ENCODE measurements at regions not wholly inside any gene's neighbourhood (a gene's known extent, or its start where the extent isn't known, plus 50 kb on each side); places are given as distances from the start of the nearest gene placed in this dataset.

DNA sequence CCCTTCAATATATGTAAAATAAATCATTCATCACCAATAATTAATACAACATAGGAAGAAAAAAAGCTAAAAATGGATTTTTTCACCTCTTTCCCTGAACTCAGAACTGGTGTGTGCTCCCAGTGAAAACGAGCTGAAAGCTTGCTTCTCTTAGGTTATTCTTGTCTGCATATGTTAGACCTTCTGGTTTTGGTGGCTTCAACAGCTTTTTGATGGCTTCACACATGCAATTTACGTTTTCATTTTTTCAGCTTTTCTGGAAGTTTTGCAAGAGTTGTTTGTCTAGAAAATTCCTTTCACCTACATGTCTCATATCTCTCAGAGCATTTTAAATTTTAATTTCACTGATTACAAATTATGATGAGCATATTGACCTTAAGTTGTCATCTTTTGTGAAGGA lies 86.9 kb upstream of the PTCHD4 start:
- no peak overlapping the region for H3K4me3 ChIP-seq (ENCODE audit: low read length)
- intact Hi-C loops (cut with micrococcal nuclease), result no loop called here
- no peak overlapping the region for H3K4me2 ChIP-seq (ENCODE audit: low read length)
- ChIA-PET POLR2A (ENCODE audit: unreplicated experiment) (no interaction called here), CTCF (no interaction called here)
- H3K4me1 ChIP-seq (ENCODE audit: insufficient read depth, low read length), result peaks cover 2% of the 10 kb centered on the region; the same call in 1 of the 2 replicates
- no peak for TF ChIP-seq EZH2 (IDR thresholded peaks at IDR 0.05; ENCODE audit: low read length, unreplicated experiment)
- TF ChIP-seq, protein P1, sequence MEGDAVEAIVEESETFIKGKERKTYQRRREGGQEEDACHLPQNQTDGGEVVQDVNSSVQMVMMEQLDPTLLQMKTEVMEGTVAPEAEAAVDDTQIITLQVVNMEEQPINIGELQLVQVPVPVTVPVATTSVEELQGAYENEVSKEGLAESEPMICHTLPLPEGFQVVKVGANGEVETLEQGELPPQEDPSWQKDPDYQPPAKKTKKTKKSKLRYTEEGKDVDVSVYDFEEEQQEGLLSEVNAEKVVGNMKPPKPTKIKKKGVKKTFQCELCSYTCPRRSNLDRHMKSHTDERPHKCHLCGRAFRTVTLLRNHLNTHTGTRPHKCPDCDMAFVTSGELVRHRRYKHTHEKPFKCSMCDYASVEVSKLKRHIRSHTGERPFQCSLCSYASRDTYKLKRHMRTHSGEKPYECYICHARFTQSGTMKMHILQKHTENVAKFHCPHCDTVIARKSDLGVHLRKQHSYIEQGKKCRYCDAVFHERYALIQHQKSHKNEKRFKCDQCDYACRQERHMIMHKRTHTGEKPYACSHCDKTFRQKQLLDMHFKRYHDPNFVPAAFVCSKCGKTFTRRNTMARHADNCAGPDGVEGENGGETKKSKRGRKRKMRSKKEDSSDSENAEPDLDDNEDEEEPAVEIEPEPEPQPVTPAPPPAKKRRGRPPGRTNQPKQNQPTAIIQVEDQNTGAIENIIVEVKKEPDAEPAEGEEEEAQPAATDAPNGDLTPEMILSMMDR (conservative IDR thresholded peaks at IDR 0.05; ENCODE audit: low read depth, low read length), result no peak
- TF ChIP-seq EZH2phosphoT487 (IDR thresholded peaks at IDR 0.05; ENCODE audit: borderline replicate concordance, low read length), result no peak
- no TSS peak for BruUV-seq (replicated peaks)
- no peaks in the 10 kb centered on the region for H4K20me1 ChIP-seq (ENCODE audit: low read length)
- no peaks in the 10 kb centered on the region for H3K27me3 ChIP-seq (ENCODE audit: low read length)
- DNase-seq (no peak), ATAC-seq (no peak)
- no peaks in the 10 kb centered on the region for H3K9me2 ChIP-seq (replicated peaks; ENCODE audit: low read length)
- no peak overlapping the region for H3K27ac ChIP-seq (ENCODE audit: low read length)
- H3K79me2 ChIP-seq (ENCODE audit: low read length), result no peaks in the 10 kb centered on the region
- H2AFZ ChIP-seq (ENCODE audit: low read length), result no peak overlapping the region
- H3F3A ChIP-seq (ENCODE audit: low read length, unreplicated experiment), result no peaks in the 10 kb centered on the region
- no peak overlapping the region for H3K9ac ChIP-seq (ENCODE audit: low read length)
- no peaks in the 10 kb centered on the region for H3K9me3 ChIP-seq (ENCODE audit: low read length)
- no peaks in the 10 kb centered on the region for H3K36me3 ChIP-seq (ENCODE audit: low read depth, low read length)

DNA sequence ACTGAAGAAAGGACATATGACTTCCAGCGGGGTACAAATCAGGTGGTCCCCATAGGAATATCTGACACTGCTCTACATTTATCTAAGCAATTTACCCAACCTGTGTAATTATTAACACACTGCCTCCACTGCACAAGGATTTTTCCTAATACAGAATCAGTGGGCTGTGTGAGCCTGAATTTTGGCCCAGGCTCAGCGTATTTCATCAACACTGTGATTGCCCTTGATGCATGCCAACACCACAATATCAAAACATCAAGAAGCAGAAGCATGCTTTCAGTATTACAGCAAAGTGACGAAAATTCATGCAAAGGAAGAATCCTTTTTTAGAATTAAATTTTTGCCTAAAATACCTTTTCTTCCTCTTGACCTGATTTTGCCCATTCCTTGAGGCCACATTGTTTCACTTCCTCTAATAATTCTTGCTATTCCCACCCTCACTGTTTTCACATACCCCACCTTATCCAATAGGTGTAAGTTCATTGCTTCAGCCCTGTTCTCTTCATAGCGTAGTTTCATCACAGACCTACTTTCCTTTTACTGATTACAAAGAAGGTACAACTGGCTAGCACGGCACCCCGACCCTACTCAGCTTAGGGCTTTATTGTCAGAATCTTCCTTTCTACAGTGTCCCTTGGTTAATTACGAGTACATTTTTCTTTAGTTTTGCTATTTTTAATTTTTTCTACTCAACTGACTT lies 83.7 kb upstream of the PTCHD4 start:
- no peaks in the 10 kb centered on the region for H3K9me3 ChIP-seq (ENCODE audit: low read length)
- no peaks in the 10 kb centered on the region for H3K9me2 ChIP-seq (replicated peaks; ENCODE audit: low read length)
- BruUV-seq (replicated peaks), result no TSS peak
- H3K27ac ChIP-seq (ENCODE audit: low read length), result no peak overlapping the region
- no peaks in the 10 kb centered on the region for H3K36me3 ChIP-seq (ENCODE audit: low read depth, low read length)
- ChIA-PET POLR2A (ENCODE audit: unreplicated experiment) (no interaction called here), CTCF (no interaction called here)
- intact Hi-C loops (cut with micrococcal nuclease), result no loop called here
- ATAC-seq, result no peak
- no peak overlapping the region for H3K4me3 ChIP-seq (ENCODE audit: low read length)
- H3K27me3 ChIP-seq (ENCODE audit: low read length), result no peaks in the 10 kb centered on the region
- no peak overlapping the region for H3K9ac ChIP-seq (ENCODE audit: low read length)
- H3K4me2 ChIP-seq (ENCODE audit: low read length), result no peak overlapping the region
- H3F3A ChIP-seq (ENCODE audit: low read length, unreplicated experiment), result no peaks in the 10 kb centered on the region
- H3K4me1 ChIP-seq (ENCODE audit: insufficient read depth, low read length), result peaks cover 11% of the 10 kb centered on the region; the same call in 1 of the 2 replicates
- no peaks in the 10 kb centered on the region for H3K79me2 ChIP-seq (ENCODE audit: low read length)
- no peak for DNase-seq
- H2AFZ ChIP-seq (ENCODE audit: low read length), result no peak overlapping the region
- TF ChIP-seq EZH2phosphoT487 (IDR thresholded peaks at IDR 0.05; ENCODE audit: borderline replicate concordance, low read length), result no peak
- H4K20me1 ChIP-seq (ENCODE audit: low read length), result no peaks in the 10 kb centered on the region

DNA sequence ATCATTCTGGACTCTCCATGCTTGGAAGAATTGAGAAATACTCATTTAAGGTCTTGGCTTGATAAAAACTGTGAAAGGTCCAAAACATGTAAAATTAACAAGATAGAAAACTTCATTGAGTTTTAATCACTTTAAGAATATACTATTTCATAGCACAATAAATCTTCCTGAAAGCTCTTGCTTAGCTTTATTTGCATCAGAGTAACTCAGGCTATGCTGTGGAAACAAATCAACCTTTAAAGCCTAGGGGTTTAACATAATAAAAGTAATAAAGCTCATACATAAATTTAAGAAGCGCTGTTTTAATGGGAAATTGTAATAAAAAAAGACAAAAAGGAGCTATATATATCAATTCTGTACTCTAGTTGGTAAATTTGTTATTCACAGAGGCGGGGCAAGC lies 77.2 kb upstream of the PTCHD4 start:
- intact Hi-C loops (cut with micrococcal nuclease), result no loop called here
- peaks cover 37% of the 10 kb centered on the region for H3K4me1 ChIP-seq (ENCODE audit: insufficient read depth, low read length)
- DNase-seq (no peak), ATAC-seq (no peak)
- no peak overlapping the region for H3K4me2 ChIP-seq (ENCODE audit: low read length)
- ChIA-PET POLR2A (ENCODE audit: unreplicated experiment) (no interaction called here), CTCF (interaction anchor here (0.6 kb wide), 1 partner anchor 1242 kb away, joined by 3 read pairs; no protein-coding TSS in a partner anchor)
- H3F3A ChIP-seq (ENCODE audit: low read length, unreplicated experiment), result peaks cover 4% of the 10 kb centered on the region
- no peak overlapping the region for H3K9ac ChIP-seq (ENCODE audit: low read length)
- no peaks in the 10 kb centered on the region for H3K9me3 ChIP-seq (ENCODE audit: low read length)
- no peaks in the 10 kb centered on the region for H4K20me1 ChIP-seq (ENCODE audit: low read length)
- no peak overlapping the region for H3K4me3 ChIP-seq (ENCODE audit: low read length)
- no peaks in the 10 kb centered on the region for H3K27me3 ChIP-seq (ENCODE audit: low read length)
- no TSS peak for BruUV-seq (replicated peaks)
- no peak overlapping the region for H2AFZ ChIP-seq (ENCODE audit: low read length)
- H3K36me3 ChIP-seq (ENCODE audit: low read depth, low read length), result no peaks in the 10 kb centered on the region
- no peaks in the 10 kb centered on the region for H3K79me2 ChIP-seq (ENCODE audit: low read length)
- H3K9me2 ChIP-seq (replicated peaks; ENCODE audit: low read length), result no peaks in the 10 kb centered on the region
- no peak overlapping the region for H3K27ac ChIP-seq (ENCODE audit: low read length)
- TF ChIP-seq EZH2 (IDR thresholded peaks at IDR 0.05; ENCODE audit: low read length, unreplicated experiment), result no peak
- no peak for TF ChIP-seq EZH2phosphoT487 (IDR thresholded peaks at IDR 0.05; ENCODE audit: borderline replicate concordance, low read length)
- TF ChIP-seq, protein P1 (conservative IDR thresholded peaks at IDR 0.05; ENCODE audit: low read depth, low read length), result no peak

Measured in PC-3 (cell line).